OCI-M1 (cell line): ENCODE measurements at regions not wholly inside any gene's neighbourhood (a gene's known extent, or its start where the extent isn't known, plus 50 kb on each side); places are given as distances from the start of the nearest gene placed in this dataset.
"Not testable (repeated sequence)": the region's sequence is repeated elsewhere in the genome, so short reads cannot be mapped to it uniquely, and the experiment has no call there.

ENCODE experiments used
- DNase-seq: peaks from one replicate; lab custom pipeline; 2025; lab: John Stamatoyannopoulos, UW

GRCh38 chr6:131430531-131430930 is 142.5 kb upstream of the ARG1 start:
- no peak for DNase-seq

- DNase-seq, result no peak
Measured at GRCh38 chr6:131431718-131432117, 141.3 kb upstream of the ARG1 start.

GRCh38 chr6:131433927-131434326 is 139.1 kb upstream of the ARG1 start:
- DNase-seq, result no peak

- DNase-seq, result no peak
Measured at GRCh38 chr6:131436358-131436757, 136.7 kb upstream of the ARG1 start.

GRCh38 chr6:131443014-131443413 is 130.0 kb upstream of the ARG1 start:
- no peak for DNase-seq

GRCh38 chr6:131443514-131443913 is 129.5 kb upstream of the ARG1 start:
- DNase-seq, result no peak

GRCh38 chr6:131445356-131445755 is 127.7 kb upstream of the ARG1 start:
- not testable (repeated sequence) for DNase-seq

- no peak for DNase-seq
Measured at GRCh38 chr6:131450861-131451260, 122.2 kb upstream of the ARG1 start.

GRCh38 chr6:131451321-131452144 is 121.5 kb upstream of the ARG1 start:
- no peak for DNase-seq

GRCh38 chr6:131453803-131454202 is 119.2 kb upstream of the ARG1 start:
- no peak for DNase-seq

GRCh38 chr6:131456565-131456964 is 116.5 kb upstream of the ARG1 start:
- DNase-seq, result peak; percentile 14

GRCh38 chr6:131459005-131459404 is 114.0 kb upstream of the ARG1 start:
- DNase-seq, result no peak

GRCh38 chr6:131460614-131461000 is 112.4 kb upstream of the ARG1 start:
- DNase-seq, result no peak

GRCh38 chr6:131469130-131469529 is 103.9 kb upstream of the ARG1 start:
- DNase-seq, result no peak

GRCh38 chr6:131470534-131470933 is 102.5 kb upstream of the ARG1 start:
- no peak for DNase-seq

- DNase-seq, result no peak
Measured at GRCh38 chr6:131471331-131471730, 101.7 kb upstream of the ARG1 start.

- not testable (repeated sequence) for DNase-seq
Measured at GRCh38 chr6:131473303-131473702, 99.7 kb upstream of the ARG1 start.

GRCh38 chr6:131476362-131476761 is 96.7 kb upstream of the ARG1 start:
- DNase-seq, result no peak

- peak; percentile 67 for DNase-seq
Measured at GRCh38 chr6:131478740-131479211, 94.2 kb upstream of the ARG1 start.

- DNase-seq, result no peak
Measured at GRCh38 chr6:131486608-131487007, 86.4 kb upstream of the ARG1 start.

GRCh38 chr6:131488780-131489179 is 84.2 kb upstream of the ARG1 start:
- DNase-seq, result no peak

- DNase-seq, result no peak
Measured at GRCh38 chr6:131490441-131490840, 82.6 kb upstream of the ARG1 start.

GRCh38 chr6:131492932-131493573 is 80.0 kb upstream of the ARG1 start:
- no peak for DNase-seq
